ENCODE measurements at regions not wholly inside any gene's neighbourhood (a gene's known extent, or its start where the extent isn't known, plus 50 kb on each side); places are given as distances from the start of the nearest gene placed in this dataset.
"Not testable (repeated sequence)": the region's sequence is repeated elsewhere in the genome, so short reads cannot be mapped to it uniquely, and the experiment has no call there.

DNA sequence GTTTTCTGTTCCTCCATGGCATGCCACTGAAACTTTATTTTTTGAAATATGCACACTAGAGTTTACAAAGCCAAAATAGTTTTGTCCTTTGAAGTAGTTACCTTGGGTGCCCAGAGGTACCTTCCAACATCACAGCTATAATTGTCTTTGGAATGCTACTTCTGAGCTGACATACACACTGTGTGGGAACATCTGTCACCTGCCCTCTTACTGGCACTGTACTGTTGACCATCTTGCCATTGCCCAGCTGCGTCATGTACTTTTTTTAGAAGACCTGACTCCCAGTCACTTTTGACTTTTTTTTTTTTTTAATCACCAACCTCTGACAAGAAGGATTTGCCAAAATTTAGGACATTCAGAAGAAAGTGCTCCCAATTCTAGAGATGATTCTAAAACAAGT is 200.5 kb upstream of the CXorf66 start:
- no peak for DNase-seq (ENCODE audit: low read depth in 2 of 3, low spot score in 1 of 3)

DNA sequence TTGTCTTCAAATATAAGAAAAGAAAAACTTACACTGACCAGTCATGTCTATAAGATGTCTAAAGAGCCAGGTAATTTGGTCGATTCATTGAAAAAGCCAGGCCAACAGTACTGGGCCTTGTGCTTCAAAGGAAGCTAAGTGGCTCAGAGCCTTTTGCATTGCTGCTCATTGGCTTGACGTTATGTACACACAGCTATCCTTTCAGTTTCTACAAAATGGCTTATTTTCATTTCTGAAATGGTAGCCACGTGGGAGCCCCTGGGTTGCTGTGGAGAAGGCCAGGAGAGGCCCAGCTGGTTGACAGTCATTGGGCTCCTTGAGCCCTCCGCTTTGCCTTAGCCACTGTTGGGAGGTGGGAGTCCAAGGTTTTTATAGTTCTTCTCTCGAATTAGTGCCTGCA is 199.1 kb upstream of the CXorf66 start:
- DNase-seq (ENCODE audit: low read depth in 2 of 3, low spot score in 1 of 3), result no peak

DNA sequence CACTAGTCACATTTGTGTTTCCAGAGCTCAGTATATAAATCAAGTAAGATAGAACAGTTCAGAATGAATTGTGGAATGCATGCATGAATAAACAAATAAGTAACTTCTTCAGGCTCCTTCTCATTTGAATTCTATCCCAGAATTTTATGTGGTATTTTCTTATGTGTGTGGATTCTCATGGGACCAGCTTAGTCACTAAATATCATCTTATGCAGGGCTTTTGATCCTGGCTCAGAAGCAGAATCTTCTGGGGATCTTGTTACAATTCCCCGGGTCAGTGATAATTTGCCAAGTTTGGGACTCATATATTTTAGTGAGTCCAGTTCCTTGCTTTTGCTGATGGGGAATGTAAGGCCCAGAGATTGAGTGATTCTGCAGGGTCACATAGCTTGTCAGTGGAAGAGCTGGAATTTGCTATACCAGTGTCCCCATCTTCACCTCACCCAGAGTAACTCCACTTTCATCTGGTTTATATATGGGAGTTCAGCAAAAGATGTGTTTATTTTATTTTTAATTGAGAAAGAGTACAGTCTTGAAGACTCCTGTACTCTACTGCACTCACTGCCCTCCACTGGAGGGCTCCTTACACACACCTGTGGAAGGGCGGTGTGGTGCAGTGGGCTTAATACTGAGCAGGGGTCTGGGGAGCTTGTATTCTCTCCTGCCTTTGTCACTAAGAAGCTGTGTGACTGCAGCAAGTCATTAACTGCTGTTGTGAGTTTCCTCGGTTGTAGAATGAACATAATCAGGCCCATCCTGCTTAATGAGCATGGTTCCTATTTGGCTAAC is 198.2 kb upstream of the CXorf66 start:
- no peak for DNase-seq (ENCODE audit: low read depth in 2 of 3, low spot score in 1 of 3)

DNA sequence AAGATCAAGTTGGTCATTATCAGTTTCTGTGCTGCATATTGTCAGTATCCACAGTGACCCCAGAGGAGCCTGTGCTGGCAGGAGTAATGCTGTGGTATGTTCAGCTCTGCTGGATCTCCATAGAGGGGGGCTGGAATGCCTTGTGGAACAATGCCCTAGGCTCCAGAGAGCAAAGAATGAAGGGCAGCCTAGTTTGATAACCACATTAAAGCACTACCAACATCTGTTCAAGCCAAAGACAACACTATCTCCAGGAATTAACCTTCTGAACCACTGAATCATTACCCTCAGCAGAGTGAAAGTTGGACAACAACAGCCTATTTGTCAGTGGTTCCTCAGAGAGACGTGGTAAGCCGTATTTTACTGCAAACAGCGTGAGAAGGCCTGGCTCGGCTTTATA is 192.3 kb upstream of the CXorf66 start:
- no peak for DNase-seq (ENCODE audit: low read depth in 2 of 3, low spot score in 1 of 3)

GRCh38 chrX:140157143-140157542 is 191.8 kb upstream of the CXorf66 start:
- DNase-seq (ENCODE audit: low read depth in 2 of 3, low spot score in 1 of 3), result no peak

DNA sequence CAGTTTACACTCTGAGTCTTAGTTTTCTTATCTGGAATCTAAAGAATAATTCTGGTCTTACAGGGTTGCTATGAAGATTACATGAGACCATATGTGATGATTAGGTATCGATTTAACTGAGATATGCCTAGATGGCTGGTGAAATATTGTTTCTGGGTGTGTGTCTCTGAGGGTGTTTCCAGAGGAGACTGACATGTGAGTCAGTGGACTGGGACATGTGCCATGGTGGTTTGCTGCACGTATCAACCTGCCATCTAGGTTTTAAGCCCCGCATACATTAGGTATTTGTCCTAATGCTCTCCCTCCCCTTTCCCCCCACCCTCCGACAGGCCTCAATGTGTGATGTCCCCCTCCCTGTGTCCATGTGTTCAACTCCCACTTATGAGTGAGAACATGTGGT is 186.0 kb upstream of the CXorf66 start:
- DNase-seq (ENCODE audit: low read depth in 2 of 3, low spot score in 1 of 3), result no peak

GRCh38 chrX:140149761-140150160 is 184.4 kb upstream of the CXorf66 start:
- no peak for DNase-seq (ENCODE audit: low read depth in 2 of 3, low spot score in 1 of 3)

DNA sequence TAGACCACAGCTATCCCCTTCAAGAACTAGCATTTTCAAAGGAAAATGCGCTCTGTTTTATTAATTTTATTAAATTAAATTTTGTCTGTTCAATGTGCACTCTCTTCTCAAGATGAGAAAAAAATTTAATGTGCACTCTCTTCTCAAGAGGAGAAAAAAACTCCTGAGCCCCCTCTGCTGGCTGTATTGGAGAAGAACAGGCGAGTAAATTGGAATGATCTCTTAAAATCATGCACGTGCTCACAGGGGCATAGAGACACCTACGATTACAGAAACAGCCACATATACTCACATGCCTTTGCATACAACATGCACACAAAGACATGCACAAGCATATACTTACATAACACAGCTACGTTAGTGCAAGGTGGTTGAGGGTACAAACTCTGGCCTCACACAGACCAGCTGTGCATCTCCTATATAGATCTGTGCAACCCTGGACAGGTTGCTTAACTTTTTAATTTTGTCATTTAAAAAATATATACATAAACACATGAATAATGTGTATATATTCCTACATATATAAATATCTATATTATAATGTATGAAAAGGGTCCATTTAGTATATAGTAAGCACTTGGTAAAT is 176.2 kb upstream of the CXorf66 start:
- peak in 1 of 3 donors; percentile 17 for DNase-seq (ENCODE audit: low read depth in 2 of 3, low spot score in 1 of 3)

GRCh38 chrX:140138492-140138891 is 173.2 kb upstream of the CXorf66 start:
- DNase-seq (ENCODE audit: low read depth in 2 of 3, low spot score in 1 of 3), result not testable (repeated sequence)

DNA sequence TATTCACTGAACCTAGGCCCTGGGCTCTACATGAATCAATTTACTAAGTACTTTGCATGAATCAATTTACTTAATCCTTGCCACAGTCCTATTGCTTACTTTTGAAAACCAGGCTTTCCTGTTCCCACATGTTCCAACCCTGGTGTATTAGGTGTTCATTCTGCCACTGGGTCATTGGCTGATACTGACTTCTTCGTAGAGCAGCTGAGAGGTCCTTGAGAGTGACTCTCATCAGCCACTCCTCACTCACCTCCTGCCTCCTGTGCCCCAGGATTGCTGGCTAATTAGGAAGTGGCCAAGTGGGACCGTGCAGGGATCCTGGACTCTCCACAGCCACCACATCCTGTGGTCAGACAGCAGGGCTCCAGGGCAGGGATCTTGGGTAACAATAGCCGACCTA is 172.7 kb upstream of the CXorf66 start:
- DNase-seq (ENCODE audit: low read depth in 2 of 3, low spot score in 1 of 3), result not testable (repeated sequence)

- DNase-seq (ENCODE audit: low read depth in 2 of 3, low spot score in 1 of 3), result no peak
Measured at GRCh38 chrX:140132937-140133336, 167.6 kb upstream of the CXorf66 start.

- DNase-seq (ENCODE audit: low read depth in 2 of 3, low spot score in 1 of 3), result no peak
Measured at GRCh38 chrX:140123446-140123845, 158.1 kb upstream of the CXorf66 start.

- DNase-seq (ENCODE audit: low read depth in 2 of 3, low spot score in 1 of 3), result not testable (repeated sequence)
Measured at GRCh38 chrX:140114059-140114458, 148.7 kb upstream of the CXorf66 start.

- no peak for DNase-seq (ENCODE audit: low read depth in 2 of 3, low spot score in 1 of 3)
Measured at GRCh38 chrX:140110081-140110650, 144.8 kb upstream of the CXorf66 start.

GRCh38 chrX:140104760-140105159 is 139.4 kb upstream of the CXorf66 start:
- DNase-seq (ENCODE audit: low read depth in 2 of 3, low spot score in 1 of 3), result no peak

GRCh38 chrX:140099221-140099620 is 133.9 kb upstream of the CXorf66 start:
- DNase-seq (ENCODE audit: low read depth in 2 of 3, low spot score in 1 of 3), result no peak

- DNase-seq (ENCODE audit: low read depth in 2 of 3, low spot score in 1 of 3), result no peak
Measured at GRCh38 chrX:140092121-140092520, 126.8 kb upstream of the CXorf66 start.

GRCh38 chrX:140091125-140091886 is 126.0 kb upstream of the CXorf66 start:
- DNase-seq (ENCODE audit: low read depth in 2 of 3, low spot score in 1 of 3), result peak in 1 of 3 donors; percentile 11

- no peak for DNase-seq (ENCODE audit: low read depth in 2 of 3, low spot score in 1 of 3)
Measured at GRCh38 chrX:140090800-140091124, 125.4 kb upstream of the CXorf66 start.

GRCh38 chrX:140088438-140088837 is 123.1 kb upstream of the CXorf66 start:
- DNase-seq (ENCODE audit: low read depth in 2 of 3, low spot score in 1 of 3), result no peak

DNA sequence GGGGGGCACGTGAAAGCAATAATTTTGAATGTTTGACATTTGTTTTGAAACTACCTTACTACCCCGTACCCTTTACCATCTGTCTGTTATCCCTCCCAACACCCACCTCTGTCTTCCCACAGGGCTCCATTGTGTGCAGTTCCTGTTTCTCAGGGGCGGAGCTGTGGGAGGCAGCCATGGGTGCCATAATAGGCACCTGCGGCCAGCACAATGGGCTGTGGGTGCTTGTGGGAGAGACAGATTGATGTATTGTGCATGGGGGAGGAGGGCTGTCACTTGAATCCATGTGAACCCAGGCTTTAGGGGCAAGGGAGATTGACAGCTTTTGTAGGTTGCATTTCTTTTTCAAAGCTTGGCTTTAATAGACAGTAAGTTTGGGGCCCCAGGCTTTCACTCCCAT is 122.6 kb upstream of the CXorf66 start:
- DNase-seq (ENCODE audit: low read depth in 2 of 3, low spot score in 1 of 3), result no peak

DNA sequence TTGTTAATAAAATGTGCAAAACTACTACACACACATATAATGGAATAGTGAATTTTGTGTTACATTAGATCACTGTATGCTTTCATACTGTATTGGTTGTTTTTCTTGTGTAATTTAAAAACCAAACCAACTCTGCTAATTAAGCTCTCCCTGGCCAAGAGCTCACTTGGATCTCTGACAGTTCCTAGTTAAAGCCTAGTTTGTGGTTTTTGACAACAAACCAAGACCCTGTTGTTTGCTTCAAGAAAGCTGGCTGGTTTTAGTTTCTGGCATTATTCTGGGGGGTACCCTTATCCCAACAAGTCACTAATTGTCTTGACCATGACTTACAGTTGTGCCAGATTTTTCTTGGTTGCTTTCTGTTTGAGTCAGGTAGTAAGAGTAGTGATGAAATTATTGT is 121.4 kb upstream of the CXorf66 start:
- DNase-seq (ENCODE audit: low read depth in 2 of 3, low spot score in 1 of 3), result no peak

Measured in stimulated activated CD4-positive, alpha-beta T cell treated with anti-CD3 and anti-CD28 coated beads, Interleukin-12 subunit alpha, Interleukin-12 subunit beta, amount 100 ng/mL, for 48 hours (primary cell).